ENCODE measurements at regions not wholly inside any gene's neighbourhood (a gene's known extent, or its start where the extent isn't known, plus 50 kb on each side); places are given as distances from the start of the nearest gene placed in this dataset.

GRCh38 chr2:22741216-22741615 is 643.8 kb upstream of the KLHL29 start:
- Histone ChIP-seq H3K27me3 (ENCODE audit: control insufficient read depth, insufficient read depth, low read length) (no peaks in the 10 kb centered on the region), H3K36me3 (ENCODE audit: control insufficient read depth, insufficient read depth, low read length) (no peaks in the 10 kb centered on the region), H3K9me3 (ENCODE audit: control insufficient read depth, insufficient read depth, low read length) (no peaks in the 10 kb centered on the region), H3K9ac (ENCODE audit: low read depth, low read length) (no peak overlapping the region), H3K4me3 (ENCODE audit: low read depth, low read length) (no peak overlapping the region), H3K4me1 (ENCODE audit: control insufficient read depth, insufficient read depth, low read length) (no peaks in the 10 kb centered on the region), H3K27ac (ENCODE audit: low read depth, low read length) (no peak overlapping the region)

- Histone ChIP-seq H3K27me3 (ENCODE audit: control insufficient read depth, insufficient read depth, low read length) (no peaks in the 10 kb centered on the region), H3K27ac (ENCODE audit: low read depth, low read length) (no peak overlapping the region), H3K4me1 (ENCODE audit: control insufficient read depth, insufficient read depth, low read length) (no peaks in the 10 kb centered on the region)
Measured at GRCh38 chr2:22748909-22749308, 636.1 kb upstream of the KLHL29 start.

GRCh38 chr2:22753476-22753875 is 631.5 kb upstream of the KLHL29 start:
- no peak overlapping the region for H3K4me3 ChIP-seq (ENCODE audit: low read depth, low read length)
- no peak overlapping the region for H3K9ac ChIP-seq (ENCODE audit: low read depth, low read length)
- no peaks in the 10 kb centered on the region for H3K9me3 ChIP-seq (ENCODE audit: control insufficient read depth, insufficient read depth, low read length)
- no peaks in the 10 kb centered on the region for H3K36me3 ChIP-seq (ENCODE audit: control insufficient read depth, insufficient read depth, low read length)
- H3K4me1 ChIP-seq (ENCODE audit: control insufficient read depth, insufficient read depth, low read length) = no peaks in the 10 kb centered on the region
- H3K27me3 ChIP-seq (ENCODE audit: control insufficient read depth, insufficient read depth, low read length) = no peaks in the 10 kb centered on the region
- H3K27ac ChIP-seq (ENCODE audit: low read depth, low read length) = no peak overlapping the region

More at GRCh38 chr2:22748909-22749308, 636.1 kb upstream of the KLHL29 start:
- no peak overlapping the region for H3K4me3 ChIP-seq (ENCODE audit: low read depth, low read length)
- H3K9me3 ChIP-seq (ENCODE audit: control insufficient read depth, insufficient read depth, low read length) = no peaks in the 10 kb centered on the region
- H3K9ac ChIP-seq (ENCODE audit: low read depth, low read length) = no peak overlapping the region
- H3K36me3 ChIP-seq (ENCODE audit: control insufficient read depth, insufficient read depth, low read length) = no peaks in the 10 kb centered on the region

DNA sequence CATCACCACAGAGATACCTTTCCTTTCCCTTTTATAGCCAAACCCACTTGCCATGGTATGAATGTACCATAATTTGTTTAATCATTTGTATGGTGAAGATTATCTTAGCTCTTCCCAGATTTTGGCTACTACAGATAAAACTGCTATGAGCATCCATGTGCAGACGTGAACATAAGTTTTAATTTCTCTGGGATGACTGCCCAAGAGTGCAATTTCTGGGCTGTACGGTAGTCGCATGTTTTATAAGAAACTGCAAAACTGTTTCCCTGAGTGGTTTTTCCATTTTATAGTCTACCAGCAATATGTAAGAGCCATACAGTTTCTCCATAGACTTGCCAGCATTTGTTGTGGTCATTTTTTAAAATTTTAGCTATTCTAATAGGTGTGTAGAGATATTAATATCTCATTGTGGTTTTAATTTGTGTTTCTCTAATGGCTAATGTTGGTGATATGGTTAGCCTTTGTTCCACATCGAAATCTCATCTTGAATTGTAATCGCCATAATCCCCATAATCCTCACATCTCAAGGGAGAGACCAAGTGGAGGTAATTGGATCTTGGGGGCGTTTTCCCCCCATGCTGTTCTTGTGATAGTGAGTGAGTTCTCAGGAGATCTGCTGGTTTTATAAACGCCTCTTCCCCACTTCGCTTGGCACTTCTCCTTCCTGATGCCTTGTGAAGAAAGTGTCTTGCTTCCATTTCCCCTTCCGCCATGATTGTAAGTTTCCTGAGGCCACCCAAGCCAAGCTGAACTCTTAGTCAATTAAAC is 628.5 kb upstream of the KLHL29 start:
- no peak overlapping the region for H3K4me3 ChIP-seq (ENCODE audit: low read depth, low read length)
- H3K9ac ChIP-seq (ENCODE audit: low read depth, low read length) = no peak overlapping the region
- H3K27me3 ChIP-seq (ENCODE audit: control insufficient read depth, insufficient read depth, low read length) = no peaks in the 10 kb centered on the region
- no peak overlapping the region for H3K27ac ChIP-seq (ENCODE audit: low read depth, low read length)
- H3K9me3 ChIP-seq (ENCODE audit: control insufficient read depth, insufficient read depth, low read length) = no peaks in the 10 kb centered on the region
- no peaks in the 10 kb centered on the region for H3K36me3 ChIP-seq (ENCODE audit: control insufficient read depth, insufficient read depth, low read length)
- no peaks in the 10 kb centered on the region for H3K4me1 ChIP-seq (ENCODE audit: control insufficient read depth, insufficient read depth, low read length)

- Histone ChIP-seq H3K36me3 (ENCODE audit: control insufficient read depth, insufficient read depth, low read length) (no peaks in the 10 kb centered on the region), H3K9me3 (ENCODE audit: control insufficient read depth, insufficient read depth, low read length) (no peaks in the 10 kb centered on the region)
Measured at GRCh38 chr2:22769497-22769896, 615.5 kb upstream of the KLHL29 start.

GRCh38 chr2:22784566-22784965 is 600.4 kb upstream of the KLHL29 start:
- no peak overlapping the region for H3K4me3 ChIP-seq (ENCODE audit: low read depth, low read length)
- peaks cover 11% of the 10 kb centered on the region; the same call in 1 of the 2 replicates for H3K4me1 ChIP-seq (ENCODE audit: control insufficient read depth, insufficient read depth, low read length)
- H3K9me3 ChIP-seq (ENCODE audit: control insufficient read depth, insufficient read depth, low read length) = no peaks in the 10 kb centered on the region
- H3K36me3 ChIP-seq (ENCODE audit: control insufficient read depth, insufficient read depth, low read length) = no peaks in the 10 kb centered on the region
- H3K9ac ChIP-seq (ENCODE audit: low read depth, low read length) = no peak overlapping the region
- H3K27me3 ChIP-seq (ENCODE audit: control insufficient read depth, insufficient read depth, low read length) = no peaks in the 10 kb centered on the region
- H3K27ac ChIP-seq (ENCODE audit: low read depth, low read length) = no peak overlapping the region

More at GRCh38 chr2:22769497-22769896, 615.5 kb upstream of the KLHL29 start:
- H3K27ac ChIP-seq (ENCODE audit: low read depth, low read length) = no peak overlapping the region
- no peak overlapping the region for H3K4me3 ChIP-seq (ENCODE audit: low read depth, low read length)
- no peaks in the 10 kb centered on the region for H3K4me1 ChIP-seq (ENCODE audit: control insufficient read depth, insufficient read depth, low read length)
- H3K9ac ChIP-seq (ENCODE audit: low read depth, low read length) = no peak overlapping the region
- no peaks in the 10 kb centered on the region for H3K27me3 ChIP-seq (ENCODE audit: control insufficient read depth, insufficient read depth, low read length)

DNA sequence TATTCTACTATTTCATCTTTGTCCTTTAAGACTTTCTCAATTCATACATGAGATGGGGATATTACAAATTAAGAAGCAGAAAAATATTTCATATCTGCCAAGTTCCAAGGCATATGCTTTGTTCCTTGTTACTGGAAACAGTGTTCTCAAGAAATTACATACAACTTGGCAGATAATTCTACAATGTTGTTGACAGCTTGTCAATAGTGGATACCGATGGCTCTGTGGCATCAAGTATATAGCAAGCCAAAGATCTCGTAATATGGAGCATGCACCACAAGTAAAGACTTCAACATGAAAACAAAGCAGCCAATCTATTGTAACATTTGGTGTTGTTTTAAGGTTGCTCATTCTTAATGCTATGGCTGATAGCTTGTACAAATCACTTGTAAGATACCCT is 598.2 kb upstream of the KLHL29 start:
- Histone ChIP-seq H3K36me3 (ENCODE audit: control insufficient read depth, insufficient read depth, low read length) (no peaks in the 10 kb centered on the region), H3K4me1 (ENCODE audit: control insufficient read depth, insufficient read depth, low read length) (peaks cover 17% of the 10 kb centered on the region), H3K9ac (ENCODE audit: low read depth, low read length) (no peak overlapping the region), H3K27ac (ENCODE audit: low read depth, low read length) (no peak overlapping the region), H3K4me3 (ENCODE audit: low read depth, low read length) (no peak overlapping the region), H3K9me3 (ENCODE audit: control insufficient read depth, insufficient read depth, low read length) (no peaks in the 10 kb centered on the region), H3K27me3 (ENCODE audit: control insufficient read depth, insufficient read depth, low read length) (no peaks in the 10 kb centered on the region)

DNA sequence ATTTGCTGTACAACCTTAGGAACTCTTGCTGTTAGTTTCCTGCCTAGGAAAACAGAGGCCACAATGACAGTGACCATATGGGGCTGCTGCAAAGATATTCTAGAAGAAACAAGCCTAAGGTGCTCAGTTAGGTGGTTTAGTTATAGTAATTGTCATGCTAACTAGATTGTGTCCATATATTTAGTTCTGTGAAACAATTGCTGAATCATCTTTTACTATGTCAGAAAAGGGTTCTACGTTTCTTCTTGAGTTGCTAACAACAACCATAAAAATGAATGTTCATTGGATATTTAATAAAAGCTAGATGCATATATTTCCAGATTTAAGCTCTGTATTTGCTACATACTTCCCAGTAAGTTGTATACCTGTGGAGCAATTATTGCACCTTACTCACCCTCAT is 597.2 kb upstream of the KLHL29 start:
- no peak overlapping the region for H3K27ac ChIP-seq (ENCODE audit: low read depth, low read length)
- H3K9me3 ChIP-seq (ENCODE audit: control insufficient read depth, insufficient read depth, low read length) = no peaks in the 10 kb centered on the region
- H3K4me3 ChIP-seq (ENCODE audit: low read depth, low read length) = no peak overlapping the region
- H3K36me3 ChIP-seq (ENCODE audit: control insufficient read depth, insufficient read depth, low read length) = no peaks in the 10 kb centered on the region
- H3K9ac ChIP-seq (ENCODE audit: low read depth, low read length) = no peak overlapping the region
- peaks cover 17% of the 10 kb centered on the region for H3K4me1 ChIP-seq (ENCODE audit: control insufficient read depth, insufficient read depth, low read length)
- no peaks in the 10 kb centered on the region for H3K27me3 ChIP-seq (ENCODE audit: control insufficient read depth, insufficient read depth, low read length)

DNA sequence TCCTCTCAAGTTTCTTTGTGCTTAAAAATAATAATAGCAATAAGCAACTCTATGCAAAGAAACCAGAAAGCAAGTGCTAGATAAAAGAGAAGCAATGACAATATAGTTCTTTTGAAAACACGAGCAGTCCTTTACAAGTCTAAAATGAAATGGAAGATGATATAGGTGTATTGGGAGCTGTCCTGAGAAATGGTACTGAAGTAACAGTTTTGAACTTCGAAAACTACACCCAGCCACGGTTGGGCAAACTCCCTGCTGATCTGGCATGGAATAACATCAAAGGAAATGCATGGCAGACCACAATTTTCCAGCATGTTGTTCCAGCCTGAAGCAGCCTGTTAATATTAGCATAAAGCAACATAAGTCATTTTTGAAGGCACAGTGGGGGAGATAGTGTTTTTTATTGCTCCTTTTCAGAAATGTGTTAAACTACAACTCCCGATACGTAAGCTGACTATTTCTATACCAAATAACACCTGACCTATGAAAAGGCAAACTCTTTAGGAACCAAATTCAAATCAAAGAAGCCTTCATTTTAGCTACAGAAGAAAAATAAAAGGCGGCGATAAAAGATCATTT is 596.1 kb upstream of the KLHL29 start:
- H3K9ac ChIP-seq (ENCODE audit: low read depth, low read length) = no peak overlapping the region
- H3K36me3 ChIP-seq (ENCODE audit: control insufficient read depth, insufficient read depth, low read length) = no peaks in the 10 kb centered on the region
- H3K4me1 ChIP-seq (ENCODE audit: control insufficient read depth, insufficient read depth, low read length) = peaks cover 17% of the 10 kb centered on the region
- no peaks in the 10 kb centered on the region for H3K9me3 ChIP-seq (ENCODE audit: control insufficient read depth, insufficient read depth, low read length)
- no peaks in the 10 kb centered on the region for H3K27me3 ChIP-seq (ENCODE audit: control insufficient read depth, insufficient read depth, low read length)
- no peak overlapping the region for H3K4me3 ChIP-seq (ENCODE audit: low read depth, low read length)
- no peak overlapping the region for H3K27ac ChIP-seq (ENCODE audit: low read depth, low read length)

DNA sequence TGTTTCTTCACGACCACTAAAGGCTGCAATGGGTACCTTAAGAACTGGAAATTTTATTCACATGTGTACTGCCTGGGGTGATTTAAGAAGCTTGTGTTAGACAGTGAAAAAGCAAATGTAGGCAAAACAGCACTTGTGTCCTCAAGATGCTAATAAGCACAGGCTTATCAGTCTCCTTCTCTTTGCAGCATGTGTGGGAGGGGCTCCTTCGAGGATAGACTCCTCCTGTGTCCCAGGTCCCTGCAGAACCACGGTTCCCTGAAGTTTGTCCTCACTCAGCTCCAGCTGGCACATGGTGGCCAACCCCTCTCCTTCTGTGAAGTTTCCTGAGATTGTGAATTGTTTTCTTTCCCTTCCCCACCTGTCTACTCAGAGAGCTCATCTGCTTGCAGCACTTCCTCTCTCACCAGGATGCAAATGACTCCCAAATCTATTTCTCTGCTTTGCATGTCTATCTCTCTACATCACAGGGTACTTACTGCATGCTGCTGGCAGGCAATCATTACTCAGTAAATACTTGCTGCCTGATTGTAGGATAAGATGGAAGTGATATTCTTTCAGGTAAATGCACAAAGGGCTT is 589.6 kb upstream of the KLHL29 start:
- Histone ChIP-seq H3K36me3 (ENCODE audit: control insufficient read depth, insufficient read depth, low read length) (no peaks in the 10 kb centered on the region), H3K27ac (ENCODE audit: low read depth, low read length) (no peak overlapping the region), H3K4me1 (ENCODE audit: control insufficient read depth, insufficient read depth, low read length) (peaks cover 19% of the 10 kb centered on the region)

GRCh38 chr2:22798386-22798785 is 586.6 kb upstream of the KLHL29 start:
- H3K9ac ChIP-seq (ENCODE audit: low read depth, low read length) = no peak overlapping the region
- H3K9me3 ChIP-seq (ENCODE audit: control insufficient read depth, insufficient read depth, low read length) = no peaks in the 10 kb centered on the region
- no peak overlapping the region for H3K27ac ChIP-seq (ENCODE audit: low read depth, low read length)
- H3K27me3 ChIP-seq (ENCODE audit: control insufficient read depth, insufficient read depth, low read length) = no peaks in the 10 kb centered on the region
- peaks cover 23% of the 10 kb centered on the region for H3K4me1 ChIP-seq (ENCODE audit: control insufficient read depth, insufficient read depth, low read length)
- H3K4me3 ChIP-seq (ENCODE audit: low read depth, low read length) = no peak overlapping the region
- no peaks in the 10 kb centered on the region for H3K36me3 ChIP-seq (ENCODE audit: control insufficient read depth, insufficient read depth, low read length)

More for the DNA sequence above, 589.6 kb upstream of the KLHL29 start:
- no peak overlapping the region for H3K4me3 ChIP-seq (ENCODE audit: low read depth, low read length)
- H3K27me3 ChIP-seq (ENCODE audit: control insufficient read depth, insufficient read depth, low read length) = no peaks in the 10 kb centered on the region
- H3K9ac ChIP-seq (ENCODE audit: low read depth, low read length) = no peak overlapping the region
- H3K9me3 ChIP-seq (ENCODE audit: control insufficient read depth, insufficient read depth, low read length) = no peaks in the 10 kb centered on the region

All from HUES48 (cell line).